ENCODE measurements at regions not wholly inside any gene's neighbourhood (a gene's known extent, or its start where the extent isn't known, plus 50 kb on each side); places are given as distances from the start of the nearest gene placed in this dataset.
A peak's percentile ranks its signal among the peaks of the same experiment; 100 is the strongest.

DNA sequence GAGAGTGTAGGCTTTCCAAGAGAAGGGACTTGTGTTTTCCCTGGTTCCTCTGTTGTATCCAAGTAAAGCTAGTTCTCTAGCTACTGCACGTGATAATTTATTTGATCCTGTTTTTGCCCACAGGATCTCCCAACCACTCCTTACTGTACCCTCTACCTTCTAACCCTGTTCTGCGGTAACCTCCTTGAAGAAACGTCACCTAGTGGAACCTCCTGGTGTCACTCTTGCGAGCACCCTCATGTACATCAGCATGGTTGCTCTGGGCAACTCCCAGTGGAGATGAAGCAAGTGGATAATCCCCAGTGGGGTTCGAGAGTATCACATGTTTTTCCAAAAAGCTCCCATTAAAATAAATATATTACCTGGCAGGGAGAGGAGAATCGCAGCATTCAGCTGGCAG, 108.9 kb upstream of the CLMP start:
- no peak for DNase-seq (ENCODE audit: low read depth in 2 of 2)

DNA sequence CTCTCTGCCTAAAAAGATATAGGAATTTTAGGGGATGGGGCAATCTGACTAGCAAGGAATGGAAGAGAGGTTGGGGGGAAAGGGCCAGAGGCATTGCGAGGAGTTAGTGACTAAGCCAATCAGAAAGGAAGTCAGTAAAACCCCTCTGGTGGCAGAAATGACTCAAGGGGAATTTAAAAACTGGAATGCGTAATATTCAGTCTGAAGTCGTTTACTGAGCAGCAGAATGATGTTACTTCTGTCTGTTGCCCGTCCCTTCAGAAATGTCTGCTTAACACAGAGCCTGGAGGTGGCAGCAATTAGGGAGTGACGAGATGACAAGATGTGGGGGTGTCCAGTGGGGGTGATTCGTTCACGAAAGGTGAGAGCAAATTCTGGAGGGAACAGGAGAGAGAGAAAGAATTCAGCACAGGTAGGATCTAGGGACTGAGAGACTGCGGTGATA, 107.7 kb upstream of the CLMP start:
- peak; percentile 5 to 8 for DNase-seq (ENCODE audit: low read depth in 2 of 2)

DNA sequence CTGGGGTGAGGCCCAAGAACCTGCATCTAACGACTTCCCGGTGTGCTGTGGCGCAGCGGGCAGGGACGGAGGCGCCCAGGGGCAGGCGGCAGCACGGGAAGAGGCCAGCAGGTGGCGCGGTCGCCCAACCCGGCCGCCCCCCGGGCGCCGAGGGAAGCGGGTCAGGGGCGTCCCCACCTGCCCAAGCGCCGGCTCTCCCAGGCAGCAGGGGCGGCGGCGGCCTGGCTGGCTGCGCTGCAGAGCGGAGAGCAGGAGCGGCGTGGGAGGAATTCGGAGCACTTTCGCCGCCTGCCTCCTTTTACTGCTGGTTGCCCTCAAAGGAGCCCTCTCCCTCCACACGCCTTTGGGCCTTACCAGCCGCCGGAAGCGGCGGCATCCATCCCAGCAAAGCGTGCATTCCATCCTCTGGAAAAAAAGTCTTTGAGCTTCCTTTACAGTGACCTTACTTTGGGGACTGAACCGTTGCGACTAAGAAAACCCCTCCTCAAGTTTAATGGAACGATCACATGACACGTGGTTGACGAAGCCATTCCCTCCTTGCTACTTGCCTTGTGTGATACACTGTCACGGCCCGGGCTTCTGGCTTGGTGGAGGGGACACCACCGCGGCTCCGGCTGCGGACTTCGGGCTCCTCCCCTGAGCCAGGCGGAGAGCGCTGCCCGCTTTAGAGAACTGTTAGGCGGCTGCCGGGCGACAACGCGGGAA, 106.8 kb upstream of the CLMP start:
- DNase-seq (ENCODE audit: low read depth in 2 of 2): peak; percentile 54 to 68

DNA sequence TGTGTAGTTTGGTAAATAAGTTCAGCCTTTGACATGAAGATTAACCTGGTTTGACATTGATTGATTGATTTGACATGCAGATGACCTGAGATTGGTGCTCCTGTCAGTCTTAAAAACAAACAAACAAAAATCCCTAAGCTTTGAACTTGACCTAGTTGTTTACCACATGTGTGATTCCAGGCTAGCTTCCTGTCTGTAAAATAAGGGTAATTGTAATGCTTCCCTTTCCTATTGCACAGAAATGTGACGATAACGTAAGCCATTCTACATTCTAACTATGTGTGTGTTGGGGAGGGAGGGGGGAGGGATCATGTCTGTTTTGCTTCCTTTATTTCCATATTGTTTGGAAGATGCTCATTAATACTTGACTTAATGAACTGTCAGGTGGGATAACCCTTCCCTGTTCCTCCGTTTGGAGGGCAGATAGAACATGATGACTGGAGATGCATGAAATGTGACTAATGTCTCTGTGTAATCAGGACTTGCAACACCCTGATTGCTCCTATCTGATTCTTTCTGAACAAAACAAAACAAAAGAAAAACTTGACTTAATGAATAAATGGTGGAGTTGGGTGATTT, 106.1 kb upstream of the CLMP start:
- no peak for DNase-seq (ENCODE audit: low read depth in 2 of 2)

DNA sequence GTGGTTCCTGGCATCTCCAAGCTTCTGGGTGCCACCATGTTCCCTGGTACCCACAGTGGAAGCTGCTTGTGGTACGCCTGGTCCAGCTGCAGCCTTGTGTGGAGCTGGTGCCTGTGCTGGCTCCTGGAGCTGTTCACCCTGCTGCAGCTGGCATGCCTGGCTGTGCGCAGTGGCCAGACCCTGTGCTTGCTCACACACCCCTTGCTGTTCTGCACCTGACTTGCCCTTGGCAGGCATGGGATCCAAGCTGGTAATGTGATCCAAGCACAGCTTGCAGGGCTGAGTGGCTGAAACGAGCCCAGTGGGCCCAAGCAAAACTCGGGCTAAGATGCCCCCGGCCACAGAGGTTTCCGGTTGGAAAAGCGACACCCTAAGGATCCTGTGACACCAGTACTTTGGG, 104.7 kb upstream of the CLMP start:
- DNase-seq (ENCODE audit: low read depth in 2 of 2): no peak

DNA sequence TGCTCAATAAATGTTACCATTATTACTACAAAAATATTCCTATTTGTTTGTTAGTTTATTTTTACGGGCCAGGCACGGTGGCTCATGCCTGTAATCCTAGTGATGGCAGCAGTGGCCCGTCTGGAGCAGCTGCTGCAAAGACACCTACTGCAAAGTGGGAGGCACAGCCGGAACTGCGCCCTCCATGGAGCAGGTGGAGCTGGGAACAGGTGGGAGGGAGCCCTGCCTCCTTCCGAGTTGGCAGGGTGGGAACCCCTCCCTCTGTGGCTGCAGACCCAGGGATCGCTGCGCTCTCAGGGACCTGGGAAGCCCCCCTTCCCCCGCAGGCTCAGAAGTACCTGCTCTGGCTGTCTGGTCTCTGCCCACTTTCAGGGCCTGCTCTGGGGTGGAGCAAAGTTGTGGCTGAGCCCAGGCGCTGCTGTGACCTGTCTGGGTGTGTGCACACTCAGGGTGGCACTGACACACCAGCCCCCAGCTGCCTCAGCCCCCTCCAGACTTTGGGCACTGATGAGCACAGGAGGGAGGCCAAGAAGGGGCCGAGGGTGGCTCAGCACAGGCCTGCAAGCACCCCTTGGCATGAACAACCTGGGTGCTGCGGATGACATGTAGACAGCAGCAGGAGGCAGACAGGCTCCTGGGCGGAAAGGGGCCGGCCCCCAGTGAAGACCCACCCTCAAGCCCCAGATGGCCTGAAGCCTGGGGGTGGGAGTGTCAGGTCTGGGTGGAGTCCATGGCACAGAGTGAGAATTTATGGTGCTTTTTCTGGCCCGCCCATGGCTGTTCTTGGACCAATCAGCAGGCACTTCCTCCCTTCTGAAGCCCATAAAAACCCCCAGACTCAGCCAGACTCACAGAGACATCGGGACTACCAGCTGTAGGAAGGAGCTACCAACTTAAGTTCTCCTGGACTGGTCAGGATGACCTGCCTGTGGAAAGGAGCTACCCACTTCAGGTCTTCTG, 103.7 kb upstream of the CLMP start:
- DNase-seq (ENCODE audit: low read depth in 2 of 2): no peak

DNA sequence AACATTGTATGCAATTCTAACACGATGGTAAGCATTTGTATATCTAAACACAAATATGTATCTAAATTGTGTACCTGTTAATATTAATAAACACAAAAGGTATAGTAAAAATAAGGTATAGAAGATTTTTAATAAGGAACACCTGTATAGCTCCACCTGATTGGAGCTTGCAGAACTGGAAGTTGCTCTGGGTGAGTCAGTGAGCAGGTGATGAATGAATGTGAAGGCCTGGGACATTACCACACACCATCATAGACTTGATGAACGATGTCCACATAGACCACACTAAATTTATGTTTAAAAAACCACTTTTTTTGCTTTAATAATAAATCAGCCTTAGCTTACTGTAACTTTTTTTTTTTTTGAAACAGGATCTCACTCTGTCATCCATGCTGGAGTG, 97.6 kb upstream of the CLMP start:
- no peak for DNase-seq (ENCODE audit: low read depth in 2 of 2)

DNA sequence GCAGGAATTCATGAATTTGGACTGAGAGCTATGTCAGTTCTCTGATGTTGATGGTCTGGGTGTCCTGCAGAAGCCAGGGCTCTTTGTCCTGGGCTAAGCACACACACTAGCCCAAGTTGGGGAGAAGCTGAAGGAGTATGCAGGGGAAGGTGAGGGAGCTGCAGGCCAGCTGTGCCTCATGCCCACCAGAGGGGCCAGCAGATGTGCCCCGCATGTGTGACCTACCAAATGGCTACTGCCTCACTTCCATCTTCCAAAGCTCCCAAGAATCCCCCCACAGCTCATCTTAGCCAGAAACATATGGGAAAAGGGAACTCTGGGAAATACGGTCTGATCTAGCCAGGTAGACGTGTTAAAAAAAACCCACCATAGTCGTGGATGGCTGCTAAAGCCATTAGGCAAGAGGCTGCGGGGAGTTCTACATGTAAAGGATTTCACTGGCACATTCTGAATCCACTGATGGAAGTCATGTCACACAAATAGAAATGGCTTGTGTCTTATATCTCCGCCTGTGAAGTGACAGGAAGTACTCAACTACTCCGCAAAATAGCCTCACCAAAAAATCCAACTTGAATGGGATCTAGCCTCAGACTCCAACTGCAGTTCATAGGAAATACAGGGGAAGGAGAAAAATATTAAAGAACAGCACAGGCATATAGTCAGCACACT, 96.3 kb upstream of the CLMP start:
- DNase-seq (ENCODE audit: low read depth in 2 of 2): no peak

DNA sequence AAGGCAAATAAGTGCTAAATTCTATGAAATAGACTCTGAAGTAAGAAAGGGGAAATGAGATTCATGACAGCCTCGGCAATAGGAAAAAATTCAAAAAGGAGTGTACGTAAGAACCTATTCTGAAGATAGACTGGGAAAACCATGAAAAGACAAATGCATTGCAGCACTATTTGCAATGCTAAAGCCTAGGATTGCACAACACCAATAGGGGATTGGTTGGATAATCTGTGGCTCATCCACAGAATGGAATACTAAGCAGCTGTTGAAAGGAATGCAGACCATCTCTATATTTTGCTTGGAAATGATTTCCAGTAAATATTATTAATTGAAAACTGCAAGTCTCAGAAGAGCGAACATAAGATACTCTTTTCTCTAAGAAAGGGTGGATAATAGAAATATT, 91.7 kb upstream of the CLMP start:
- no peak for DNase-seq (ENCODE audit: low read depth in 2 of 2)

DNA sequence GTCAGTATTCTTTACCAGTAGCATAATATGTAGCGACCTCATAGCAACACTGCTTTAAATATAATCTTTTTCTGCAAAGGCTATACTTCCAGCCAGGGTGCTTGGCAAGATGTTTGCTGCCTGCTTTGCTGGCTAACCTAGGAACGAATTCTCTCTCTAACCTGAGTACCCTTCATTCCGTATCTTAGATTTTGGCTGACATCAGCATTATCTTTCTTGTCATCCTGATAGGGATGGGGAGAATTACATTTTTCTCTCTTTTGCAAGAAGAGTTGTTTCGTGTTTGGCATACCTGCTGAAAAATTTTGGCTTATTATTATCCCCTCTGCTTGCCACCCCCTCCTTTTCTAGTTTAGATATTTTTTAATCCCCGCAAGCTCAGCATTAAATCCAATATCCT, 91.2 kb upstream of the CLMP start:
- no peak for DNase-seq (ENCODE audit: low read depth in 2 of 2)

DNA sequence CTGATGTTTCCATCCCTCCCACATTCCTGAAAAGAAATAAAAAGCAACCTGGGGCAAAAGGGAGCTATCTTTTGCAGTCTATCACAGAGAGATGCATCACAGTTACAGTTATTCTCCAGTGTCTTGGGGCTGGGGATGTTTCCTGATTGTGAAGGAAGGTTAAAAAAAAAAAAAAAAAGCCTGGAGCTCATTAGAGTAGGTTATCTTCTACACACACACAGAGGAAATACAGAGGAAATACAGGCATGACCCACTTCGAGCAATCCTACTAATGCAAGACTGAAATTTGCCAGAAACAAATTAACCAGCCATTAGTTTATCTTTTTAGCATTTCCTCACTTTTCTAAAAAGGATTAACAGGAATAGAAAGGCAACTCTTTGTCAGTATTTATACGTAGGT, 89.4 kb upstream of the CLMP start:
- DNase-seq (ENCODE audit: low read depth in 2 of 2): no peak

DNA sequence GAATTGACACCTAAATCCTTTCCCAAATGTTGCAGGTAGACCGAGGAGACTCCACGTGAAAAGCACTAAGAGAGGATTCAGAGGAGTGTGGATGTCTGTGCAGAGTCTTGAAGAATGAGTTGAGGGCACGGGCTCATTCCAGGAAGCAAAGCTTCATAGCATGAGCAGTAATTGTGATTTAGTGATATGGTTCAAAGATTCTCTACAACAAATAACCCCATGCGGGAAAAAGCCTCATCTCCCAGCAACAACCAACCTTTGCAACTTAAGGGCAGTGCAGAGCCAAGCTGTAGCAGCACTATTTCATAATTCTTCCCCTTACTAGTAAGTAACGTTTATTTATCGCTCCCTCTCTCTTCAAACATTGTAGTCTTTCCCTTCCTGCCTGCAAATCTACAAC, 87.5 kb upstream of the CLMP start:
- no peak for DNase-seq (ENCODE audit: low read depth in 2 of 2)

DNA sequence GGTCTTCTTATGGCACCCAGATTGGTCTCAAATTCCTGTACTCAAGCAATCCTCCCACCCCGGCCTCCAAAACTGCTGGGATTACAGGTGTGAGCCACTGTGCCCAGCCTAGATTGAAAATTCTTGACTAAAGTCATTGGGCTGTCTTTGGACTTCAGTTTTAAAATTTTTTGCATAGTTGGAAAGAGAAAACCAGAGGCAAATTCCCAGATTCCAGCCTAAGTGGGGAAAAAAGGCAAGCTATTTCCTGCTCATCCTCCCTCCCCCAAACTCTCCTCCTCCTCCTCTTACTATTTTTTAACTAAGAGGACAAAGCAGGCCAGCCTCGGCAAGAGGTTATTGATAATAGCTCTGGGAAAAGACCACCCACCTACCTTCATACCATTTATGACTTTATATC, 78.6 kb upstream of the CLMP start:
- DNase-seq (ENCODE audit: low read depth in 2 of 2): no peak

DNA sequence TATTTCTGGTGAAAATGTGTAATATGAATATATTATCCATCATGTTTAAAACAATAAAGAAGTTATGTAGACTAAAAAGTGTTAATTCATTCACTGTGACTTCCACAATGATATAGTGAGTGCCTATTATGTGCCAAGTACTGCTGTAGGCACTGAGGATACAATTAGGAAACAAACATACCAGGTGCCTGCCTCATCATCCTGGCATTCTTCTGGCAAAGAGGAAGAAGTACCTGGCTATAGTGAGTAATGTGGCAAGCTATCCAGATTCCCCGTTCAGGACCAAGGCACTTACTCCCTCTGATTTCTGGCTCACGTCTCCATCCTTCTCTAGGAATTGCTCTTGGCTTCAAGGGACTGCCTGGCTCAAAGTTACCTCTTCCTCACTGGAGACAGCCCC, 77.5 kb upstream of the CLMP start:
- no peak for DNase-seq (ENCODE audit: low read depth in 2 of 2)

DNA sequence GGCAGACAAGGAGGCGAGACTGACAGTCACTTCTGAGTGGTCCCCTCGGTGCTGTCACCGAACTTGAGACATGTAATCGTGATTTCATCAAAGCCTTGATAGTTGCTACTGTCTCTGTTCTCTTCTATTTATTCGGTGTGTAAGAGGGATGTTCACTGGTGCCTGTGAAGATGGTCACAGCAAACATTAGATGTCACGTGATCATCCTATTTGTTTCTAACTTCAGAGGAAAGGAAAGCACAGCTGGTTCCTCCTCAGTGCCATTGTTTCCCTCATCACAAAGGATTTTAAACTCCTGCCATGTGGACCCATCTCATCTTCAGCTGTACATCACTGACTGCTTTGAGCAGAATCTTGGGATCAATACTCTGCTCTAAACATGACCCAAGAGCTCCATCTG, 73.1 kb upstream of the CLMP start:
- DNase-seq (ENCODE audit: low read depth in 2 of 2): no peak

DNA sequence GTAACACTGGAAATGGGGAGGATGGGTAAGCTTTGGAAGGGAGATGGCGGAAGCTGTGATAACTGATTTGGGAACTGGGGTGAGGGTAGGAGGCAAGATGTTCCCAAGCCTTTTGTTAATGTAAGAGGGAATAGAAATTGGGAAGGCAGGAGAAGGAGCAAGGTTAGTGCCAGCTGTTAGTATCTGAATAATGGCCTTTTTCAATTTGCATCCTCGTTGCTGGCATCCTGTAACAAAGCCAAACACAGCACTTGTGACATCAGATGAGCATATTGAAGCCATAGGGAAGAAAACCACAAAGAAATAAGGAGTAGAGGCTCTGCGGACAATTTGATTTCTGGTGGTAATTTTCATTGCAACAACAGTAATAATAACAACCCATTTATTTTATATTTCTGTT, 70.9 kb upstream of the CLMP start:
- DNase-seq (ENCODE audit: low read depth in 2 of 2): no peak

DNA sequence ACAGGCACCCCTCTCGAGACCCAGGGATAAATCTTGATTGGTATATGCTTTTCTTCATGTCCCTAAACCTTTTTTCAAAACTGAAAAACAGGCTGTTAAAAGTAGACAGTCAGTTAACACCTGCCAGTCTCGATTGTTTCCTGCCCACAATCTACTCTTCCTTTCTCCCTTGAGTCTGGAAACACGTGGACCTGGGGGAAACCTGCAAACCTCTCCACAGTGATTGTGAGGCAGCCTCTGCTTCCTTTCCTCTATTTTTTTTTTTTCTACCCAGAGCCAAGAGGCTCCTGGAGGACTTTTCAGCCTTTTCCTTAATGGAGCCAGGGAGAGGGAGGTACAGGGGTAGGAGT, 69.4 kb upstream of the CLMP start:
- no peak for DNase-seq (ENCODE audit: low read depth in 2 of 2)

DNA sequence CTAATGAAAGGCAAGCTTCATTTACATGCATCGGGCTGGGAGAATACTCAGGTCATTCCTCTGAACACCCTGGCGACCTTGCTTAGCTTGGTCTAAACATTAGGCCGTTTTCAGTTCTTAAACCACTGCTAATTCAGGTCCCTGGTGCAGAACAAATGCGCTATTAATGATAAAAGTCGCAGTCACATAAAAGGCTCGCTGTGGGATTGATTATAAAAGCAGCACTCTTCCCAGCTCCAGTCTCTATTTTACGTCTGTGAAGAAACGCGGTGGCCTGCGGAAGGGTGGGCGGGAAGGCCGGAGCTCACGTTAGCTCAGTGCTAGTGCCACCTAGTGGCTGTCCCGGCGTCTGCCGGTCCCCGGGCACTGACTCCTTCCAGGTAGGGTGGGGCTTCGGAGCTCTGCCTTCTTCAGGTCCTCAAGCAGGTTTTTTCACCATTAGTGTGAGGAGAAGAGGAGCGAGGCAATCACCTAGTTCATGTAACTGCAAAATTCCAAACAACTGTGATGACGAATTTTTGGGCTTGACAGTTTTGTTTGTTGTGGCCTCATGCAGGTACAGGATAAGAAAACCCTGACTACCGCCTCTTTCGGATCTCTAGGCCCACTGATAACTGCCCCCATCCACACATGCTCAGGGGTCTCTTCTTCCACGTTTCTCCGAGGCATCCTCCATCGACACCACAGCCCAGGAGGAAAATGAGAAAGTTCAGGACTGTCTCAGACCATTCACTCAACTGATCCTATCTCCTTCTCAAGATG, 66.5 kb upstream of the CLMP start:
- peak; percentile 37 to 53 for DNase-seq (ENCODE audit: low read depth in 2 of 2)

DNA sequence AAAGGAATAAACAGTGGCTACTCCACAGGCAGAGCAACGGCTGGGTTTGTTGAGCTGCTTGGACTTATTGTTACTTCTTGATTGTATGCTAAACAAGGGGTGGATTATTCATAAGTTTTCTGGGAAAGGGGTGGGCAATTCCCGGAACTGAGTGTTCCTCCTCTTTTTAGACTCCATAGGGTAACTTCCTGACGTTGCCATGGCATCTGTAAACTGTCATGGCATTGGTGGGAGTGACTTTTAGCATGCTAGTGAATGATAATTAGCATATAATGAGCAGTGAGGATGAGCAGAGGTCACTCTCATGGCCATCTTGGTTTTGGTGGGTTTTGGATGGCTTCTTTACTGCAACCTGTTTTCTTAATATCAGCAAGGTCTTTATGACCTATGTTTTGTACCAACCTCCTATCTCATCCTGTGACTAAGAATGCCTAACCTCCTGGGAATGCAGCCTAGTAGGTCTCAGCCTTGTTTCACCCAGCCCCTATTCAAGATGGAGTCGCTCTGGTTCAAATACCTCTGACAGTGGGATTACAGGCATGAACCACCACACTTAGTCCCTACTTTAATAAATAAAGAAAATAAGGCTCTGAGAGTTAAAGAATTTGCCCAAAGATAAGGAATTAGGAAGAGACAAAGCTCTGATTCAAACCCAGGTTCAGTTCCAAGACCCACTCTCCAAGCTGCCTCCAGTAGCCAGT, 65.6 kb upstream of the CLMP start:
- no peak for DNase-seq (ENCODE audit: low read depth in 2 of 2)

DNA sequence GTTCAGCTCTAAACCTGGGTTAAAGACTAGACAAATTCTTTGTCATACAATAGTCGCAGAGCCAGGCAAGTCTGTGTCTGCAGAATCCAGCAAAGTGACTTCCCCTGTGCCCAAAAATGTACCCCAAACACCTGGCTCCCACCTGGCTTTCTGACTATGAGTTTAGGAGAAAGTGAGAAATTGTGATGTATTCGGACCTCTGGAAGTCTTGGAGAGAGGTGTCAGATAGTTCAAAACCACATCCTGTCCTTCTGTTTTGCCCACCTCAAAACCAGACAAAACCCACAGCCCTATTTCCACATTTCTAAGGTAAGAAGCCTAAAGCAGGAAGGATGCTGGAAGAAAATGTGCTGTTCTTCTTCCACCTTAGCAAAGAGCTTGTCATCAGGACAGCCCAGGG, 63.8 kb upstream of the CLMP start:
- no peak for DNase-seq (ENCODE audit: low read depth in 2 of 2)

DNA sequence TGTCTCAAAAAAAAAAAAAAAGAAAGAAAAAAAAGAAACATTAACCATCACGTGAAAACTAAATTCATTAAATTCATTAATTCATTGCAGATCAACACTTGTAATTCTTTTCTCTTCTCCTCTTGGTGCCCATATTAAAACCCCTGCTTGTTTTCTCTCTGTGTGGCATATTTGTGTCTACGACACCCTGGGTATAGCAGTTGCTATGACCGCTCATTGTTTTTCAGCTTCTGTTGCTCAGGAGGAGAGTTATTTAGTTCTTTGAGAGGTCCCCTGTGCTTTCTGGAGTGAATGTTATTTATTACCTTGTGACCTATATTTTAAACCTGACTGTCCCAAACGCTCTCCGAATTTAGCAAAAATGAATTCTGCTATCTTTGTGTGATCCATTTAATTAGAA, 62.3 kb upstream of the CLMP start:
- DNase-seq (ENCODE audit: low read depth in 2 of 2): no peak

Data from stimulated activated CD4-positive, alpha-beta T cell treated with anti-CD3 and anti-CD28 coated beads, Interleukin-1b, Interleukin-23, amount 100 ng/mL, for 4 hours (primary cell).